GM12892 (cell line): ENCODE measurements at regions not wholly inside any gene's neighbourhood (a gene's known extent, or its start where the extent isn't known, plus 50 kb on each side); places are given as distances from the start of the nearest gene placed in this dataset.

ENCODE experiments used
- POLR2A ChIP-seq: IDR thresholded peaks from 2 replicates; pipeline ENCODE4 v1.6.1; 2011; ENCODE audit warnings: low read depth, low read length, control low read depth
- POLR2AphosphoS5 ChIP-seq: IDR thresholded peaks from 2 replicates; pipeline ENCODE4 v1.6.1; 2011; ENCODE audit warnings: low read depth, low read length, control low read depth

- TF ChIP-seq POLR2AphosphoS5 (no peak), POLR2A (no peak)
Measured at GRCh38 chr2:118475622-118476205, 371.7 kb downstream of the EN1 start.
